ENCODE measurements at regions not wholly inside any gene's neighbourhood (a gene's known extent, or its start where the extent isn't known, plus 50 kb on each side); places are given as distances from the start of the nearest gene placed in this dataset.

DNA sequence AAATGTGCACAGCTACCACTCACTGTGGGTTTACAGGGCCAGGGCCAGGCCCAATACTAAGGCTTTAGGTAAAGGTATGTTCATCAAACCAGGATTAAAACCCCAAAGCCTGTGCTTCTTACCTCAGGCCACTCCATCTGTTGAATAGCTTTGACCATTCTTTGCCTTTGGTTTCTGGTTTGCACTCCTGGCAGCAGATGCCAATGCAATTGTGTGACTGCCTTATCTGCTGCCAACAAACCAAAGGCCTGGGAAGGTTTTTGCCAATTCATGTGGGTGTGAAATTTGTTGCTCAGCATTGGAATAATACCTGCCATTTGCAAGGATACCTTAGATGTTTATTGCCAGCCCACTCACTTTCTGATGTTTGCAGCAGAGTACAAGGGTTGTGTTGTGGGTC lies 221.6 kb downstream of the C12orf75 start:
- Histone ChIP-seq H3K36me3 (no peaks in the 10 kb centered on the region), H3K4me3 (no peak overlapping the region), H3K4me1 (no peaks in the 10 kb centered on the region), H3K9me3 (no peaks in the 10 kb centered on the region), H3K27ac (no peak overlapping the region), H3K27me3 (no peaks in the 10 kb centered on the region)
- no peak for ATAC-seq
- TF ChIP-seq CTCF (IDR thresholded peaks at IDR 0.05) (no peak), EP300 (IDR thresholded peaks at IDR 0.05) (no peak), POLR2AphosphoS5 (IDR thresholded peaks at IDR 0.05) (no peak), POLR2A (IDR thresholded peaks at IDR 0.05) (no peak)

DNA sequence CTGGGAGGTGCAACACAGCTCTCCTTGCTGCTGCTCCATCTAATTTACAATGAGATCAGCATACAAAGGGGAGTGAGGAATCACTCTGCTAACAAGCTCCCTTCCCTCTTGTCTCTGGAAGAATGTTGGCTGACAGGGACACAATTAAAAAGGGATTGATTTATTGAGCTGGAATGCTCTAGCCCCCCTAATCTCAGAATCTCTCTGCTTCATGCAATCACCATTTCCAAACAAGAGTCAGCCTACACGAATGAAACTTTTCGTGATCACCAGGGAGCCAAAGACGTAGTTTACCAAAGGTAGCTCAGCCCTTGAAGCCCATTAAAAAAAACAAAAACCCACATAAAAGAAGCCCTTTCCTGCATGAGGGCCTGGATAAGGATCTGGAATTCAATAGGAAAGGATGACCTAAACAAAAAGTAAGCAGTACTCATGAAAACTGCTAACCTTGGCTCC lies 223.8 kb downstream of the C12orf75 start:
- Histone ChIP-seq H3K4me1 (no peaks in the 10 kb centered on the region), H3K36me3 (no peaks in the 10 kb centered on the region), H3K4me3 (no peak overlapping the region), H3K27me3 (no peaks in the 10 kb centered on the region), H3K27ac (no peak overlapping the region), H3K9me3 (no peaks in the 10 kb centered on the region)
- no peak for ATAC-seq
- WGBS, 2 donors (ENCODE audit: low coverage in 1 of 2): 92 to 100% methylated on average over 1 to 3 of the region's 3 CpGs
- TF ChIP-seq EP300 (IDR thresholded peaks at IDR 0.05): no peak

DNA sequence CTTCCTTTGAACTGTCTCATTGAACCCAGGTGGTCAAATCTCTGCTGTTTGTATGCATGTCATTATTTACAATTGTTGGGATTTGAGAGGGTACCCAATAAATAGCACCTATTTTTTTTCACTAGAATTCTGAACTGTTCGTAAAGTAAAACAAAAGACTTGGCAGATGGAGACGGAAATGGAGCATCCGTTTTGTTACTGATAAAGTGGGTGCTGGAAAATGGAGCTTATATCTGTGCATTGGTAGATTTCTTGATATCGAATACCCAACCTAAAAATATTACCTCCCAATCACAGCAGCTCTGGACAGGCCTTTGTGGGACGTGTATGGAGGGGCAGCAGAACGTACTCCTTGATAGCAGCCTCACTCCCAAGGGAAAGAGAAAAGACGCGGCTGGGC lies 224.4 kb downstream of the C12orf75 start:
- H3K4me1 ChIP-seq: no peaks in the 10 kb centered on the region
- TF ChIP-seq CTCF (IDR thresholded peaks at IDR 0.05): no peak
- no peak for TF ChIP-seq EP300 (IDR thresholded peaks at IDR 0.05)
- no peak for TF ChIP-seq POLR2AphosphoS5 (IDR thresholded peaks at IDR 0.05)
- no peak for TF ChIP-seq POLR2A (IDR thresholded peaks at IDR 0.05)
- H3K27me3 ChIP-seq: no peaks in the 10 kb centered on the region
- H3K4me3 ChIP-seq: no peak overlapping the region
- 56 to 73% methylated on average over 3 to 7 of the region's 8 CpGs for WGBS, 2 donors (ENCODE audit: low coverage in 1 of 2)
- H3K9me3 ChIP-seq: no peaks in the 10 kb centered on the region
- ATAC-seq: no peak
- H3K27ac ChIP-seq: no peak overlapping the region
- H3K36me3 ChIP-seq: no peaks in the 10 kb centered on the region

DNA sequence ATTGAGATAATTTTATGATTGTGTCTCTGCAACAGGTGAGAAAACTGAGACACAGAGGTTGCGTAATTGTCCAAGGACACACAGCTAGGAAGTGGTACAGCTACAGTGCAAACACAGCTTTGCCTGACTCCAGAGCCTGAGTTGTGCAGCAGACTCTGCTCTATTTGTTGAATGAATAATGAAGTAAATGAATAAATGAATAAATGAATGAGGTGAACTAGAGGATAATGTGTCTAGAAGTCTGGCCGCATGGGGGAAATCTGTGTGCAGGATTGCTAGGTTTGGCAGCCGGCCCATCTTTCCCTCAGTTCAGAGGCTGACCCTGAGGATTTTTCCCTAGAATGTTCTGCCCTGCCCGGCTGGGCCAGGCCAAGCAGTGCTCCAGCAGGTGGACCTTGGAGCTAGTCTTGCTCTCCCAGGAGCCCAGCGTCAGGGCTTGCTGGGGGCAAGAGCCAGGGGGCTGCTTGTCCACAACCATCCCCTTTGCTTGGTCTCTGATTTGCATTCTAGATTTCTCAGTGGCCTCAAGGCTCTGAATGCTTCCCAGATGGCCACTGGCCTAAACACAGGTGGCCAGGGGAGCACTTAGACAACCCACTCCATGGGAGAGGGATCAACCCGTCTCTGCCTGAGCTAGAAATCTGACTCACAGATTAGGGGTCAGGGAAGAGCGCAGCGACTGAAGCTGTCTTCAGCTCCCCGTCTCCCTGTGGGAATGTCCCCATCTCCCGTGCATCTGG lies 225.2 kb downstream of the C12orf75 start:
- ATAC-seq: no peak
- Histone ChIP-seq H3K4me1 (no peaks in the 10 kb centered on the region), H3K27ac (no peak overlapping the region), H3K36me3 (no peaks in the 10 kb centered on the region), H3K27me3 (no peaks in the 10 kb centered on the region), H3K4me3 (no peak overlapping the region), H3K9me3 (no peaks in the 10 kb centered on the region)
- TF ChIP-seq POLR2A (IDR thresholded peaks at IDR 0.05) (no peak), POLR2AphosphoS5 (IDR thresholded peaks at IDR 0.05) (no peak), EP300 (IDR thresholded peaks at IDR 0.05) (no peak), CTCF (IDR thresholded peaks at IDR 0.05) (no peak)
- WGBS, 2 donors (ENCODE audit: low coverage in 1 of 2): 90 to 96% methylated on average over 8 of the region's 10 CpGs

- no peak for ATAC-seq
- Histone ChIP-seq H3K4me1 (peaks cover 0 to 11% (median 0%) of the 10 kb centered on the region in 3 donors), H3K27ac (no peak overlapping the region), H3K9me3 (no peaks in the 10 kb centered on the region), H3K36me3 (no peaks in the 10 kb centered on the region), H3K4me3 (no peak overlapping the region), H3K27me3 (no peaks in the 10 kb centered on the region)
- 100% methylated on average over 1 to 3 of the region's 6 CpGs for WGBS, 2 donors (ENCODE audit: low coverage in 1 of 2)
- TF ChIP-seq CTCF (IDR thresholded peaks at IDR 0.05) (no peak), POLR2AphosphoS5 (IDR thresholded peaks at IDR 0.05) (no peak), POLR2A (IDR thresholded peaks at IDR 0.05) (no peak), EP300 (IDR thresholded peaks at IDR 0.05) (no peak)
Observed at GRCh38 chr12:105559310-105559709, 228.8 kb downstream of the C12orf75 start.
